ENCODE measurements at regions not wholly inside any gene's neighbourhood (a gene's known extent, or its start where the extent isn't known, plus 50 kb on each side); places are given as distances from the start of the nearest gene placed in this dataset.

DNA sequence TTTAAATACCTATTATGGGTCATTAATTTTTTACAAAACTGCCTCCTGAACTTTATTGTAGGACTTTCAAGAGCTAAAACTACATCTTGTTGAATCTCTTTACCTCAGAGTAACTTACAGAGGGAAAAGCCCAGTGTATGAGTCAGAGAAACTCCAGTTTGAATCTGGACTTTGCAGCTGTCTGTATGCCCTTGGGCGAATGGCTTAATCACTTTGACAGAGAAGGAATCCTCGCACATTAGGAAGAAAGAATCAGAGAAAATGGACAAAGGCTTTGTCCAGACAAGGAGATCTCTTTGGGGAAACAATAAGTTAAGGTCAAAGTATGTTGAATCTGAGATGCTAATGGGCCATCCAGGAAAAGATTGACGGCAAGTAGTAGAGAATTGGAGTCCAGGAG is 484.2 kb upstream of the CELF2 start:
- no peak for TF ChIP-seq CTCF (IDR thresholded peaks at IDR 0.05; ENCODE audit: extremely low read depth, missing control alignments)
- no peak for DNase-seq (ENCODE audit: low spot score)

GRCh38 chr10:10538326-10538725 is 479.3 kb upstream of the CELF2 start:
- TF ChIP-seq CTCF (IDR thresholded peaks at IDR 0.05; ENCODE audit: extremely low read depth, missing control alignments), result no peak
- no peak for DNase-seq (ENCODE audit: low spot score)

- DNase-seq (ENCODE audit: low spot score), result no peak
- no peak for TF ChIP-seq CTCF (IDR thresholded peaks at IDR 0.05; ENCODE audit: extremely low read depth, missing control alignments)
Measured at GRCh38 chr10:10540398-10540797, 477.3 kb upstream of the CELF2 start.

DNA sequence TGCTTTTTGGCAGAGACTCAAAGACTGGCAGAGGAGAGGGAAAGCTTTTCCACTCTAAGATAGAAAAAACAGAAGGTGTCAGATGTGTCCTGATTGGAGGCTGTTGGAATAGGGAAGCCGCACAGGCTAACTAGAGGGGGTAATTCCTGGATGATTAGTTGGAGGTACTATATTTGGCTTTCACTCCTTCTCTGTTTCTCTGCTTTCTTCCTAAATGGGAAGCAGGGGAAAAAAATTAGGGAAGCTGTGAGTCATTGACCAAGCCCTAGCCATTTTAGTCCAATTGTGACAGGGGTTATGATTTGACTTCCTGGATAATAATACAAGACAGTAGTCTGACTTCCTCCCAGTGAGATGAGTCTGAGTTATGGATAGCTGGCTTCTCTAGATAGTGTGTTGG is 475.2 kb upstream of the CELF2 start:
- no peak for TF ChIP-seq CTCF (IDR thresholded peaks at IDR 0.05; ENCODE audit: extremely low read depth, missing control alignments)
- no peak for DNase-seq (ENCODE audit: low spot score)

DNA sequence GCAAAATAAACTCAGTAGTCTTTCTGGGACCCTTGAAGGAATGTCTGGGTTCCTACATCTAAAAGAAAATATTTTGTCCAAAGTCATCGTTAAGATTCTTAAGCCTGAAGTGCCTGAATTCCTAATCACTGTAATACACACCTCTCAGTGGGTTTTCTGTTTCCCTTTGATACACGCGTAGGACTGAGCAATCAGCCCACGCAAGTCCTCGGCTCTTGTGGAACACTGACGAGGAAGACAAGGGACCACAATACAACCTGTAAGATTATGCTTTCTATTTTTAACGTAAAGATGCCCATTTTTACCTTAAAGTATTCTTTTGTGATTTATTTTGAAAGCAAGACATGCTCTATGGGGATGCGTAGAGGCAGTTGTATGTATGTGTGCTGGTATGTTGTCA is 472.8 kb upstream of the CELF2 start:
- DNase-seq (ENCODE audit: low spot score), result no peak
- TF ChIP-seq CTCF (IDR thresholded peaks at IDR 0.05; ENCODE audit: extremely low read depth, missing control alignments), result no peak

DNA sequence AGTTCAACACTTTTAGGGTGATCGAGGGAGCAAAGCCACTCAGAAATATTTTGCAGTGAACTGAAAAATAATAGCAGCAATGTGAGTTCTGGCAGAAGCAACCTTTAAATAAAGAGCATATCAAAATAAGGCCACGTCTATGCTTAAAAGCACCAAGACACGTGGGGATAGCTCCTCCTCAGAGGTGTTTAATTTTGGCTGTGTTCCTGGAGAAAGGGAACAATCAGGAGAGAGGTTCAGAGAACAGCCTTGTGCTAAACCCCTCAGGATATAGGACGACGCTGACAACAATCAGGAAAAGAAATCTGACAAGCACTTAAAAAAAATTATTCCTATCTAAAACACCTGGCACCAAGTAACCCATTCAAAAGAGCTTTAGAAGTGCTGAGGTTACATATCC is 471.9 kb upstream of the CELF2 start:
- no peak for DNase-seq (ENCODE audit: low spot score)
- TF ChIP-seq CTCF (IDR thresholded peaks at IDR 0.05; ENCODE audit: extremely low read depth, missing control alignments), result no peak

GRCh38 chr10:10551596-10552301 is 465.9 kb upstream of the CELF2 start:
- no peak for DNase-seq (ENCODE audit: low spot score)
- no peak for TF ChIP-seq CTCF (IDR thresholded peaks at IDR 0.05; ENCODE audit: extremely low read depth, missing control alignments)

Data from GM20000 (cell line).